OCI-M2 (cell line): ENCODE measurements at regions not wholly inside any gene's neighbourhood (a gene's known extent, or its start where the extent isn't known, plus 50 kb on each side); places are given as distances from the start of the nearest gene placed in this dataset.

Experiments
- DNase-seq: peaks from one replicate; lab custom pipeline; 2025; ENCODE audit not compliant: unreplicated experiment; lab: John Stamatoyannopoulos, UW

DNA sequence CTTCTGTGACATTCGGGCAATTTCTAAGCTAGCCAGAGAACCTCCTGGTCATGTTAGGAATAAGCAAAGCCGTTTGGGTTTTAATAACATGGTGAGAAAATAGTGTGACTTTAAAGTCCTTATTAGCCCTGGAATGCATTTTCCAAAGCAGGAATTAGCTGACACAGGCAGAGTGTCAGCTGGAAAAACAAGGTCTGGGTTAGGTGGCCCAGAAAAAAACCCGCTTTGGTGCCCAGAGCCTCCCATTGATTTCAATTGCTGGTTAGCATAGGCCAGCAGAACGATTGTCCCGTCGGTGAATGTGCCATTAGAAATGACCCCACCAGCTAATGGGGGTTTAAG lies 62.1 kb upstream of the CPEB4 start:
- DNase-seq: no peak

GRCh38 chr5:173826428-173827350 lies 61.5 kb upstream of the CPEB4 start:
- no peak for DNase-seq

GRCh38 chr5:173828952-173829351 lies 59.2 kb upstream of the CPEB4 start:
- no peak for DNase-seq

GRCh38 chr5:173829826-173830225 lies 58.3 kb upstream of the CPEB4 start:
- DNase-seq: no peak

DNA sequence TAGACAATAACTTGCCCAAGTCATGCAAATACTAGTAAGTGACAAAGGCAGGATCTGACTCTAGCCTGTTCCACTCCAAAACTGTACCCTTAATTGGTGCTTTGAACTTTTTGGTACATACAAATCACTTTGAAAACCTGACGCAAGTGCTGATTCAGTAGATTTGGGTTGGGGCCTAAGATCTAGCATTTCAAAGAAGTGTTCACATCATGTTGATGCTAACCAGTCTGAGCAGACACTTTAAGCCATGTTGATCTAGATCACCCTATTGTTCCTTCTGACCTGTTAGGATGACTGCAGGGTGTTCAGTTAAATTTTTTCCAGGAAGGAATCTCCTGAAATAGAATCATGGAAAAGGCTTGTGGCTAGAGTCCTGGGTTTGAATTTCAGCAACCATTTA lies 57.7 kb upstream of the CPEB4 start:
- DNase-seq: no peak

GRCh38 chr5:173831196-173831914 lies 56.8 kb upstream of the CPEB4 start:
- DNase-seq: no peak

- no peak for DNase-seq
These were observed 55.8 kb upstream of the CPEB4 start for GRCh38 chr5:173832386-173832785.

DNA sequence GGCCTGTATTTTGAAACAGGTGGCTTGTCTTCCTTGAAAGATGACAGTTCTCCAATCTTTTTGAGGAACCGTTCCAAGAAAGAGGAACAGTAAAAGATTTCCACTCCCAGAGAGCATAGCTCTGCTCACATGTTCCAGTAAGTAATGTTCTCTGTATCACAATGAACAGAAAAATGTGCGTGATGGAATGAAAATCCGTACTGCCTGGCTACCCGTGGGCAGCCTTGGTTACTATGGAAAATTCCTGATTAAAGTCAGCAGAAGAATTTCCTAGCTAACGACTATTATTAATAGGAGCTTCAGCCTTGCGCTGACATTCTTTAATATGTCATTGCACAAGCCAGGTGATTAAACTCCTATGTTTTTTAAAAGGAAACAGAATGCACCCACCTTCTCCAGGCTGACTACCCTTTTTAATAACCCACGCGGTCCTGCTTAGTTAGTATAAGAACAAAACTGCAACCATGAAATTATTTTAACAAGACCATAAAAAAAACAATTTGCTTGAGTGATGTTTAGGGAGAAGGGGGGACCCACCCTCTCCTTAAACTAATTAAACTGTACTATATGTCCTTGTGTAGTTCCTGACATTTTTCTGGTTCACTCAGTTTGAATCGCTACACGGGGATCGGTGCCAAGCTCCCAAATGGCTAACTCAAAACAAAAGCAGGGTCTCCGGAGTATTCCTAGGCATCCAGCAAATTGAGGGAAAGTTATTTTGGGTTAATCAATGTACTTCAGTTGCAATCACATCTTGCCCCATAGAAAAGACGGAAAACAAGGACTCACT lies 54.8 kb upstream of the CPEB4 start:
- DNase-seq: no peak

DNA sequence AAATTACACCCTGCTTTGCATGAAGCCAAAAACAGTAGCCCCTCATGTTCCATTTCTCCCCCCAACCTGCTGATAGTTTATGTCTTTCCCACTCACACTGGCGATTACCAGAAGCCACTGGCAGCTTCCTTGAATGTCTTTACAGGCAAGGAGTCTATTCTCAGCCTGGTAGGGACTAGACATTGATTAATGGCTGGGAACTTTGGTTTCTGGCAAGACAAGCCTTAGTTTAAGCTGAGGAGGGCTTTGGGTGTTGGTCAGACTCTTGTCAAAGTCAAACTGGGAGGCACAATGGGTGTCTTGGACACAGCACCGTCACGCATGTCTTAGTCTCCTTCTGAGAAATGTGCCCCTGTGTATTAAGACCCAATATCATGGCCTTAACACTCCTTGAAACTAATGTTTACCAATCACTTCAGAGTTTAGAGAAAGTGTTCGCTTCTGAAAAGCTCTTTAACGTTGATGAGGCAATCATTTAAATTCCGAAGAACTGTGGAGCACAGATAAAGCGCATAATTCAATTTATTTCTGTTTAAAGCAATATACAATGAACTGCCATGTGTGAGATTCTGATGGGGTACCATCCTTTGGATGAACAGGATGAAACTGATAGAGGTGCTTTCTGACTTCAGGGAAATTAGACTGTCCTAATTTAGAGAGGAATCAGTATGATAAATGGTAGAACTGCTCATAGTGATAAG lies 53.9 kb upstream of the CPEB4 start:
- no peak for DNase-seq

- DNase-seq: no peak
These were observed 53.0 kb upstream of the CPEB4 start for GRCh38 chr5:173835131-173835530.

- no peak for DNase-seq
These were observed 52.5 kb upstream of the CPEB4 start for GRCh38 chr5:173835661-173836060.

DNA sequence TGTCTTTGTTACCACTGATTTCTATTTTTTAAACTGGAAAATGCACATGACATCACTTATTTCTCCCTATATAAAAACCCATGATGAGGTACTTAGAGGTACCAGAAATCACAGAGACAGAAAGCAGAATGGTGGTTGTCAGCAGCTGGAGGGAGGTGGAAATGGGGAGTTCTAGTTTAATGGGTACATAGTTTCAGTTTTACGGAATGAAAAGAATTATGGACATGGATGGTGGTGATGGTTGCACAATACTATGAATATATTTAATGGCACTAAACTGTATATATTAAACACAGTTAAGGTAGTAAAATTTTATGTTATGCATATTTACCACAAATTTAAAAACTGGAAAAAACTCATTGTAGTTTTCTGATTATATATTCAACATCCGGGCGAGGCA lies 50.5 kb upstream of the CPEB4 start:
- DNase-seq: no peak
